ENCODE measurements at regions not wholly inside any gene's neighbourhood (a gene's known extent, or its start where the extent isn't known, plus 50 kb on each side); places are given as distances from the start of the nearest gene placed in this dataset.
A peak's percentile ranks its signal among the peaks of the same experiment; 100 is the strongest.

DNA sequence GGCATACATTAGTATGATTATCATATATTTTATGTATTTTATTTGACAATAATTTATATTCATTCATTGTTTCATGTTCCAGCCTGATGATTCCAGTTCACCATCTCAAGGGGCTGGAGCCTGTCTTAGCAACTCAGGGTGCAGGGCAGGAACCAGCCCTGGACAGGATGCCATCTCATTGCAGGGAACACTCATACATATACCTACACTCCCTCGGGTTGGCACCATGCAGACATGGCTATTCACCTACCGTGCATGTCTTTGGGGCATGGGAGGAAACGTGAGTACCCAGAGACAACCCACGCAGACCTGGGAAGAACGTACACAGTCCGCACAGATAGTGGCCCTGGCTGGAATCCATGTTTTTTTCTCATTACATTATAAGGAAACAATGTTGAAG is 151.0 kb upstream of the ZNF536 start:
- Histone ChIP-seq H3K4me1 (ENCODE audit: control insufficient read depth in 3 of 3, insufficient read depth in 3 of 3, low read length in 3 of 3) (peaks cover 0 to under 1% (median under 1%) of the 10 kb centered on the region in 3 donors), H3K4me3 (ENCODE audit: low read length in 3 of 3) (no peak overlapping the region), H3K27me3 (ENCODE audit: control insufficient read depth in 3 of 3, insufficient read depth in 3 of 3, low read length in 3 of 3) (peaks cover 32 to 49% (median 44%) of the 10 kb centered on the region in 3 donors), H3K9ac (ENCODE audit: low read depth in 1 of 3, low read length in 3 of 3) (no peak overlapping the region), H3K36me3 (ENCODE audit: control insufficient read depth in 3 of 3, insufficient read depth in 3 of 3, low read length in 3 of 3) (no peaks in the 10 kb centered on the region), H3K27ac (ENCODE audit: low read depth, low read length) (no peak overlapping the region), H3K9me3 (ENCODE audit: control insufficient read depth in 3 of 3, low read length in 3 of 3) (no peaks in the 10 kb centered on the region)

DNA sequence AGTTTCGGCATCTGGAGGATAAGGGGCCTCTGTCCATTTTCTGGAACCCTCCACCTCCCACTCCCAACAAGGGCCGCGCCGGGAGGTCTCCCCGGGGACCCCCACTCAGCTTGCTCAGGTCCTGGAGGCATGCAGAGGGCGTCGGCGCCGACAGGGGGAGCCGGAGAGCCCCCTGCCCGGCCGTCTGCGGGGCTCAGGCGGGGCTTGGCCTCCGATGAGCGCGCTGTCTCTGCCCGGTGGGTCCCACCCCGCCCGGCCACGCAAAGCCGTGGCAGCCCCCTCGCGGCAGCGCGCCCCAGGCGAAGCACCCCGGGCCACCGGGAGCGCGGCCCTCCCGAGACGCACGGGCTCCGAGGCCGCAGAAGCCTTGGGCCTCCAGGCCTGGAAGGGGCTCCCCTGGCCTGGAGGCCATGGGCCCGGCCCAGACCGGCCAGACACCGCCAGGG is 149.7 kb upstream of the ZNF536 start:
- H3K4me3 ChIP-seq (ENCODE audit: low read length in 3 of 3) = no peak overlapping the region
- no peak overlapping the region for H3K9ac ChIP-seq (ENCODE audit: low read depth in 1 of 3, low read length in 3 of 3)
- H3K36me3 ChIP-seq (ENCODE audit: control insufficient read depth in 3 of 3, insufficient read depth in 3 of 3, low read length in 3 of 3) = no peaks in the 10 kb centered on the region
- H3K27ac ChIP-seq (ENCODE audit: low read depth, low read length) = no peak overlapping the region
- peaks cover 6 to 9% (median 6%) of the 10 kb centered on the region in 3 donors for H3K4me1 ChIP-seq (ENCODE audit: control insufficient read depth in 3 of 3, insufficient read depth in 3 of 3, low read length in 3 of 3)
- H3K9me3 ChIP-seq (ENCODE audit: control insufficient read depth in 3 of 3, low read length in 3 of 3) = no peaks in the 10 kb centered on the region
- peaks cover 45 to 52% (median 51%) of the 10 kb centered on the region in 3 donors for H3K27me3 ChIP-seq (ENCODE audit: control insufficient read depth in 3 of 3, insufficient read depth in 3 of 3, low read length in 3 of 3)

DNA sequence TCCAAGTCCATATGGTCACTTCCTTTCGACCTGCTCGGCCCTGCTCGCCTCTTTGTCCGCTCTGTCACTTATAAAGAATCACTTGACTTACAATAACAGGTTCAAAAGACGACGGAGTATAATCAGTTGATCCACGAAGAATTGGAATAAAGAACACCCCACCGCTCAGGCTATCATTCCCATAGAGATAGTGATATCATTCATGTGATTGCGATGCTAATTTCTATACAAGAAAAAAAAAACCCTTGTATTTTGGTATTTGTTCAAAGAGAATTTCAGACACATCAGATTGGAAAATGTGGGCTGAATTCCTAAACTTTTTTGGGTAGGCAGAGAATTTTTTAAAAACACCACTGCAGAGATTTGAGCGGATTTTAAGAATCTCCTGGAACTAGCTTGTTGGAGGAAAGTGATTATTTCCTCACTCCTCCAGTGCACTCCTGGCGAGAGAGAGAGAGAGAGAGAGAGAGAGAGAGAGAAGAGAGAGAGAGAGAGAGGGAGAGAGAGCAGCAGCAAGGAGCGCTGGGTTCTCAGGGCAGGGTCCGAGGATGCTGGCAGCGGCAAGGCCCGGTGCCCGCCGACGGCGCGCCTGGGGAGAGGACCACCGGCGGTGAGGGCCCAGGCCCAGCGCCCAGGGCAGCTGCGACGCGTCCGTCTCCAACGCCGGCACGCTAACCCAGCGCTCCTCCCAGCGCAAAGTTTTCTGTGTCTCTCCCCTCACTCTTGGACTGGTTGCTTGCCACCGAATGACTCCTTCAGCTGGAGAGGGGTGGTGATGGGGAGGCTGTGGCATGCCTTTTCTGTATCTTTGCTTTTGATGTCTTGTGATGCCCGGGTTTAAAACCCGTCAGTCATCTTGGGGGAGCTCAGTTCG is 149.0 kb upstream of the ZNF536 start:
- Histone ChIP-seq H3K27ac (ENCODE audit: low read depth, low read length) (no peak overlapping the region), H3K4me3 (ENCODE audit: low read length in 3 of 3) (no peak overlapping the region), H3K4me1 (ENCODE audit: control insufficient read depth in 3 of 3, insufficient read depth in 3 of 3, low read length in 3 of 3) (peaks cover 8 to 14% (median 11%) of the 10 kb centered on the region in 3 donors), H3K9me3 (ENCODE audit: control insufficient read depth in 3 of 3, low read length in 3 of 3) (no peaks in the 10 kb centered on the region), H3K9ac (ENCODE audit: low read depth in 1 of 3, low read length in 3 of 3) (no peak overlapping the region), H3K27me3 (ENCODE audit: control insufficient read depth in 3 of 3, insufficient read depth in 3 of 3, low read length in 3 of 3) (peaks cover 48 to 51% (median 50%) of the 10 kb centered on the region in 3 donors), H3K36me3 (ENCODE audit: control insufficient read depth in 3 of 3, insufficient read depth in 3 of 3, low read length in 3 of 3) (no peaks in the 10 kb centered on the region)

DNA sequence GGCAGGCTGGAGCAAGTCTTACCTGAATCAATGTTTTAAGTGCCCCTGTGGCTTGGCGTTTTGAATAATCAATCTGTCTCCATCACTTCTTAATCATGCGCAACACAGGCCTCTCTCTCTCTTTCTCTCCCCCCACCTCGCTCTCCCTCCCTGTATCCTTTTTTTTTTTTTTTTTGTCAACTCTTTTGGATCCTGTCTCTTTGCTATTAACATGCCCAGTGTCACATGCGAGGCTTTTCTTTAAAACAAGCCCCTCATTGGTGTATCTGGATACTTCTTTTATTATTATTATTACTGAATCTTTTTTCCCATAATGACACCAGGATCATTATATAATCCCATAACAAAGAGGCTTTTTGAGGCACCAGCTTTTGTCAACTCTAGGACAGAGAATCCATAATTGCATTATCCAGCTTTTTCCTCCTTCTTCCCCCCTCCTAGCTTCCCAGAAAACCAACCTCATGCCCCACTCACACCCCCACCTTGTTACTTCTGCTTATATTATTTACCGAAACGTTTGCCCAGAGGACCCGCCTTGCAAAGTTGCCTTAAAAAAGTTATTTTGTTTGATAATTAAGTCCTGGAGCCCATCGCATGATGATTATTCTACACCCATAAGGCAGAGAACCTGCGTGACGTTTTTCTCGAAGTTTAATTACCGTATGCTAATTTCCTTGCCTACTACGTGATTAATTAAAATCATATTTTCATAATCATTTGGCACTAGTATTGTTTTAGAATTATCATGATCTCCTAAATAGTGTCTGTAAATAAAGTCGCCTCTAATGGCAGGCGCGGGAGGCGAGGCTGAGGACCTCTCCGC is 148.1 kb upstream of the ZNF536 start:
- H3K27ac ChIP-seq (ENCODE audit: low read depth, low read length) = no peak overlapping the region

DNA sequence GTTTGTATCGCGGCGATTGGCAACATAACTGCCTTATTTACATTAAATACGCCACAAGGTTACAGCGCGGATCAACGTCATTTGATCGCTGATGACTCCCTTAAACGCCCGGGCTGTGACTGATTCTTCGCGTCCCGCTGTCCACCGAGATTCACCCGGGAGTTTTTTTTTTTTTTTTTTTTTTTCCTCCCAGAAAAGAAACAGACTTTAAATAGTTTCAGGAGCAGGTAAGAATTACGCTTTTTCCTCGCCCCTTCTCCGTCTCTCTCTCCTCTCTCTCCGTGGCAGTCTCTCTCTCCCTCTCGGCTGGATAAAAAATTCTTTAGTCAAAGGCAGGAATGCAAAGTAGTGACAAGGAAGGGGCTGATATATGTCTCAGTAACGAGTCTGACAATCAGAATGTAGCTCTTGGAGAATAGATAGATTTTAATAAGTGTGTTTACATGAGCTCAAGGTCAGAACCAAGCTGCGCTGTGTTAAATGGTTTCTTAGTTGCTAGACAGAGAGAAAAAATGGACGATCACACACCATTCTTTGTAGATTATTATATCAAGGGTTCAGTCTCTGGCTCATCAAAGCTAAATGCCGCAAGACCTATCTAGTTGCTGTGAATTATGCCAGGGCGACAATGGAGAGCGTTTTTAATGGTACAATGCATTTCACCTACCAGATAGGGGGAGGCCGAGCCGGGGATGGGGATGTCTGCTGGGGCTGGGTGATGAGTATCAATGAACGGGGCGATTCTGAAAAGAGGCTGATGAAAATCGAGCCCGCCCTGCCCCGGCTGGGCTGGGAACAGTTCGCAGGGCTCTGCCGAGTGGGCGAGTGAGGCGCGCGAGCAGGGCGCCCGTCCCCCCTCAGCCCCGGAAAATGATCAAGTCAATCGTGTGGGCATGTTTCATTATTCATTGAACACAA is 147.2 kb upstream of the ZNF536 start:
- Histone ChIP-seq H3K9ac (ENCODE audit: low read depth in 1 of 3, low read length in 3 of 3) (no peak overlapping the region), H3K27ac (ENCODE audit: low read depth, low read length) (no peak overlapping the region), H3K36me3 (ENCODE audit: control insufficient read depth in 3 of 3, insufficient read depth in 3 of 3, low read length in 3 of 3) (no peaks in the 10 kb centered on the region), H3K9me3 (ENCODE audit: control insufficient read depth in 3 of 3, low read length in 3 of 3) (no peaks in the 10 kb centered on the region), H3K4me3 (ENCODE audit: low read length in 3 of 3) (peak overlapping the region in 2 of 3 donors; percentile 43 to 54), H3K27me3 (ENCODE audit: control insufficient read depth in 3 of 3, insufficient read depth in 3 of 3, low read length in 3 of 3) (peaks cover 53 to 60% (median 60%) of the 10 kb centered on the region in 3 donors), H3K4me1 (ENCODE audit: control insufficient read depth in 3 of 3, insufficient read depth in 3 of 3, low read length in 3 of 3) (peaks cover 11 to 21% (median 16%) of the 10 kb centered on the region in 3 donors)

More for the DNA sequence above, 148.1 kb upstream of the ZNF536 start:
- Histone ChIP-seq H3K9ac (ENCODE audit: low read depth in 1 of 3, low read length in 3 of 3) (no peak overlapping the region), H3K4me1 (ENCODE audit: control insufficient read depth in 3 of 3, insufficient read depth in 3 of 3, low read length in 3 of 3) (peaks cover 11 to 20% (median 16%) of the 10 kb centered on the region in 3 donors), H3K9me3 (ENCODE audit: control insufficient read depth in 3 of 3, low read length in 3 of 3) (no peaks in the 10 kb centered on the region), H3K27me3 (ENCODE audit: control insufficient read depth in 3 of 3, insufficient read depth in 3 of 3, low read length in 3 of 3) (peaks cover 51 to 54% (median 52%) of the 10 kb centered on the region in 3 donors), H3K4me3 (ENCODE audit: low read length in 3 of 3) (no peak overlapping the region), H3K36me3 (ENCODE audit: control insufficient read depth in 3 of 3, insufficient read depth in 3 of 3, low read length in 3 of 3) (no peaks in the 10 kb centered on the region)

DNA sequence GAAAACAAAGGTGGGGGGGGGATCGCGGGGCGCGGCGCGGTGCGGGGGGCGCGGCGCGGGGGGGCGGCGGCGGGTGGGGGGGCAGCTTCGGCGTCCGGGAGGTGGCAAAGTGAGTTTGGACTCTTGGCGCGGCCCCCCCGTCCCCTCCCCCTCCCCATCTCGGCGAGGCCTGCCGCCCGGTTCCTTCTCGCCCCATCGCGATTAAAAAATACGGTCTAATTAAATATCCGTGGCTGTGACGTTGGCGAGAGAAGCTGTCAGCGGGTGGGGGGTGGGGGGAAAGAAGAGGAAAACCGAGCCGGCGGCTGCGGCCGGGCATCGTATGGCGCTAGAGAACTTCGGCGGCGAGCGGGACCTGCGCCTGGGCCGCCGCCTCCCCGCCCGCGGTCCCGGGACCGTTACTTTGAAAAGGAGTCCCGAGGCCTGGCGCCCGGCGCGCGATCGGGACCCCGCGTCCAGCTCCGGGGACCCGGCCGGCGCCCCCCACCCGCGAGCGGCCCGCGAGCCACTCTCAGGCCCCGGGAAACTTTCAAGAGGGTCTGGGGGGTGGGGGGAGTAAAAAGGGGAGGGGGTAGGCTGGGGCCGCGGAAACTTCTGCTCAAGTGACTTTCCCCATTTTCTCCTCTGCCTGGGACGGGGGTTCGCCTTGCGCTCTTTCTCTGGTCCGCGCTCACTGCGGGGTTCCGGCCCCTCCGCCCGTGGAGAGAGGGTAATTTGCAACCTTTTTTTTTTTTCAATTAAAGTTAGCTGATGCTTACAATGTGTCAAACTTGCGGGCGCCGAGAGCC is 146.3 kb upstream of the ZNF536 start:
- peaks cover 49 to 59% (median 57%) of the 10 kb centered on the region in 3 donors for H3K27me3 ChIP-seq (ENCODE audit: control insufficient read depth in 3 of 3, insufficient read depth in 3 of 3, low read length in 3 of 3)
- H3K27ac ChIP-seq (ENCODE audit: low read depth, low read length) = no peak overlapping the region
- H3K4me1 ChIP-seq (ENCODE audit: control insufficient read depth in 3 of 3, insufficient read depth in 3 of 3, low read length in 3 of 3) = peaks cover 11 to 21% (median 16%) of the 10 kb centered on the region in 3 donors
- H3K9me3 ChIP-seq (ENCODE audit: control insufficient read depth in 3 of 3, low read length in 3 of 3) = no peaks in the 10 kb centered on the region
- no peaks in the 10 kb centered on the region for H3K36me3 ChIP-seq (ENCODE audit: control insufficient read depth in 3 of 3, insufficient read depth in 3 of 3, low read length in 3 of 3)
- peak overlapping the region in 2 of 3 donors; percentile 46 to 68 for H3K4me3 ChIP-seq (ENCODE audit: low read length in 3 of 3)
- peak overlapping the region in 1 of 3 donors; percentile 66 for H3K9ac ChIP-seq (ENCODE audit: low read depth in 1 of 3, low read length in 3 of 3)

DNA sequence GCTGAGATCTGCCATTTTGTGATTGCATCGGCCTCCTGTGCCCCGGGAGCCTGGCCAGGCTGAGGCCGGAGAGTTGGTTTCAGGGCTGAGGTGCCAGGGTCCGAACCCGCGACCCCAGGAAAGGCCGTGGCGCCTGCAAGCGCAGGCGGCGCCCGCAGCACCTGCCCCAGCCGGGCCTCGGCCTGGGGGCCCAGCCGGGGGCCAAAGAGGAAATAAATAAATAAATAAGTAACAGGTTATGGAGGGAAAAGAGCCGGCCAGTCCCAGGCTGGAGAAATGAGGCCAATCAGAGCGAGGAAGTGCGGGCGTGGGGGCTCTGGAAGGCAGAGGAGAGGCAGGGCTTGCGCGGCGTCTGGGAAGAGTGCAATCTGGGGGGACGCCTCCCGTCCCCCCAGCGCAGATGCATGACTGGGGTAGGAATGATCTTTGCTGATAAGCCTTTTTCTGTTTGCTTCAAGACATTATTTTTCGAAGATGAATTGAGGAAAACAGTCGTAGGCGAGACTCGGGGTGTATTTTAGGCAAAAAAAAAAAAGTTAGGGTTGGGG is 145.6 kb upstream of the ZNF536 start:
- Histone ChIP-seq H3K27me3 (ENCODE audit: control insufficient read depth in 3 of 3, insufficient read depth in 3 of 3, low read length in 3 of 3) (peaks cover 50 to 59% (median 58%) of the 10 kb centered on the region in 3 donors), H3K9me3 (ENCODE audit: control insufficient read depth in 3 of 3, low read length in 3 of 3) (no peaks in the 10 kb centered on the region), H3K4me1 (ENCODE audit: control insufficient read depth in 3 of 3, insufficient read depth in 3 of 3, low read length in 3 of 3) (peaks cover 11 to 21% (median 16%) of the 10 kb centered on the region in 3 donors), H3K4me3 (ENCODE audit: low read length in 3 of 3) (peak overlapping the region; percentile 46 to 68 (median 63)), H3K36me3 (ENCODE audit: control insufficient read depth in 3 of 3, insufficient read depth in 3 of 3, low read length in 3 of 3) (no peaks in the 10 kb centered on the region), H3K27ac (ENCODE audit: low read depth, low read length) (no peak overlapping the region), H3K9ac (ENCODE audit: low read depth in 1 of 3, low read length in 3 of 3) (peak overlapping the region in 1 of 3 donors; percentile 66)

DNA sequence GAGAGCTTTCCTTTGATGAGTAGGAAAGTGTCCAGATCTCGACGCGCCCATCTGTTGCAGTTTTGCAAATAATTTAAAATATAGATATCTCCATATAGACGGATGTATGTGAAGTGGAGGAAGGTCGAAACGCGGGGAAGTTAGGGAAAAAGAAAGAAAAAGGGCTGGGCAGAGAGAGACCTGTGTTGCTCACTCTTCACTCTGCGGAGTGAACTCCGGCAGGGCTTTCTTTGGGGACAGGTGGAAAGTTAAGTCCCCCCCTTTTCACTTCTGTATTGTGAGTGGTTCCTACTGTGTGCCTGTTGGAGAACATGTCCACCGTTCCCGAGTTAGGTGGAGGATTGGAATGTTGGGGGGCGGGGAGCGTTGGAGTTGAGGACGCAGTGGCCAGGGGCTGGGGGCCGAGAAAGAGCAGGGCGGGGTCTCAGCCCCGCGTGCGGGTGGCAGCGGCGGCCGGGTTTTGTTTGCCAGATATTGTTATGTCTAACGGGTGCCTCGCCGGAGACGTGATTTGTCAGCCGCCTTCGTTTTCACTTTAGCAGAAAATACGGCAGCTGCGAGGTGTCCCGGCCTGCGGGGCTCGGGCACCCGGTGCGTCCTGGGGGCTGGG is 145.1 kb upstream of the ZNF536 start:
- H3K27ac ChIP-seq (ENCODE audit: low read depth, low read length) = no peak overlapping the region
- H3K36me3 ChIP-seq (ENCODE audit: control insufficient read depth in 3 of 3, insufficient read depth in 3 of 3, low read length in 3 of 3) = no peaks in the 10 kb centered on the region
- H3K9me3 ChIP-seq (ENCODE audit: control insufficient read depth in 3 of 3, low read length in 3 of 3) = no peaks in the 10 kb centered on the region
- H3K9ac ChIP-seq (ENCODE audit: low read depth in 1 of 3, low read length in 3 of 3) = peak overlapping the region in 1 of 3 donors; percentile 66
- H3K4me1 ChIP-seq (ENCODE audit: control insufficient read depth in 3 of 3, insufficient read depth in 3 of 3, low read length in 3 of 3) = peaks cover 11 to 21% (median 16%) of the 10 kb centered on the region in 3 donors
- H3K4me3 ChIP-seq (ENCODE audit: low read length in 3 of 3) = peak overlapping the region; percentile 28 to 68 (median 63)
- peaks cover 47 to 55% (median 53%) of the 10 kb centered on the region in 3 donors for H3K27me3 ChIP-seq (ENCODE audit: control insufficient read depth in 3 of 3, insufficient read depth in 3 of 3, low read length in 3 of 3)

Data from skeletal muscle tissue (tissue), 3 donors.